IMR-90 (cell line): ENCODE measurements at regions not wholly inside any gene's neighbourhood (a gene's known extent, or its start where the extent isn't known, plus 50 kb on each side); places are given as distances from the start of the nearest gene placed in this dataset.

Experiments
- ATAC-seq: fragments of 200-7000 bp; cut with Tn5 transposase; 2 replicates; pipeline ENCODE4 v1.9.1; 2020; ENCODE audit warnings: low read depth, mild to moderate bottlenecking, moderate library complexity
- BruUV-seq: library from RNA; stranded (reverse); fragments of 400-500 nt; replicated peaks from 2 replicates; lab custom pipeline; 2021; lab: Mats Ljungman, UMichigan
- CTCF ChIA-PET: fragments of 300-600 bp; formaldehyde crosslinking; extraction: SDS; loops from one replicate; lab custom pipeline; 2021; ENCODE audit warnings: antibody characterized with exemption; lab: Yijun Ruan, JAX
- POLR2A ChIA-PET: fragments of 300-600 bp; sonication (Branson Sonifier 250); formaldehyde crosslinking; loops from one replicate; lab custom pipeline; 2022; ENCODE audit warnings: antibody characterized with exemption; ENCODE audit not compliant: unreplicated experiment; lab: Charles Lee
- DNase-seq: peaks from one replicate; pipeline ENCODE4 v3.0.0; 2013
- H2AFZ ChIP-seq: replicated peaks from 2 replicates; pipeline ENCODE3; 2013; ENCODE audit warnings: low read length, mild to moderate bottlenecking; ENCODE audit not compliant: poor library complexity
- H2AK5ac ChIP-seq: 2 replicates; pipeline ENCODE4 v1.6.1; 2013; ENCODE audit warnings: low read depth, low read length, inconsistent platforms
- H2AK9ac ChIP-seq: replicated peaks from 2 replicates; pipeline ENCODE3; 2013; ENCODE audit warnings: mild to moderate bottlenecking, low read depth, low read length, moderate library complexity; ENCODE audit not compliant: poor library complexity
- H2BK120ac ChIP-seq: 2 replicates; pipeline ENCODE4 v1.6.1; 2013; ENCODE audit warnings: low read depth, low read length, inconsistent platforms
- H2BK15ac ChIP-seq: 3 replicates; pipeline ENCODE4 v1.6.1; 2013; ENCODE audit warnings: low read depth, low read length, inconsistent platforms
- H2BK20ac ChIP-seq: 2 replicates; pipeline ENCODE4 v1.6.1; 2013; ENCODE audit warnings: low read depth, mild to moderate bottlenecking, inconsistent platforms, low read length, moderate library complexity
- H2BK5ac ChIP-seq: 2 replicates; pipeline ENCODE4 v1.6.1; 2013; ENCODE audit warnings: mild to moderate bottlenecking, low read depth, low read length, inconsistent platforms; ENCODE audit not compliant: poor library complexity, severe bottlenecking
- H3K14ac ChIP-seq: replicated peaks from 2 replicates; pipeline ENCODE4 v1.6.1; 2013; ENCODE audit warnings: low read depth, low read length, inconsistent platforms
- H3K18ac ChIP-seq: 2 replicates; pipeline ENCODE4 v1.6.1; 2013; ENCODE audit warnings: low read depth, low read length, control low read depth
- H3K23ac ChIP-seq: 2 replicates; pipeline ENCODE4 v1.6.1; 2013; ENCODE audit warnings: low read depth, low read length, inconsistent platforms
- H3K27ac ChIP-seq: 2 replicates; pipeline ENCODE4 v1.5.1; 2013; ENCODE audit warnings: mild to moderate bottlenecking, control low read depth, low read length; ENCODE audit not compliant: insufficient read depth
- H3K27me3 ChIP-seq: 2 replicates; pipeline ENCODE4 v1.6.1; 2013; ENCODE audit warnings: low read length; ENCODE audit not compliant: control insufficient read depth, insufficient read depth
- H3K36me3 ChIP-seq: 2 replicates; pipeline ENCODE4 v1.6.1; 2013; ENCODE audit warnings: low read length, mixed read lengths; ENCODE audit not compliant: control insufficient read depth, insufficient read depth
- H3K4ac ChIP-seq: 2 replicates; pipeline ENCODE4 v1.6.1; 2013; ENCODE audit warnings: low read depth, low read length, inconsistent platforms
- H3K4me1 ChIP-seq: 2 replicates; pipeline ENCODE4 v1.6.1; 2013; ENCODE audit warnings: low read length, mixed read lengths; ENCODE audit not compliant: control insufficient read depth, insufficient read depth
- H3K4me2 ChIP-seq: 2 replicates; pipeline ENCODE4 v1.6.1; 2013; ENCODE audit warnings: low read depth, mild to moderate bottlenecking, control low read depth, low read length, moderate library complexity
- H3K4me3 ChIP-seq: 2 replicates; pipeline ENCODE4 v1.5.1; 2013; ENCODE audit warnings: low read depth, mild to moderate bottlenecking, control low read depth, low read length, moderate library complexity; ENCODE audit not compliant: insufficient read depth
- H3K56ac ChIP-seq: 2 replicates; pipeline ENCODE4 v1.6.1; 2013; ENCODE audit warnings: low read length, inconsistent platforms; ENCODE audit not compliant: insufficient read depth; ENCODE audit errors: extremely low read depth
- H3K79me1 ChIP-seq, 2 experiments: 2 replicates each; pipeline ENCODE4 v1.6.1; 2013; ENCODE audit warnings: low read length in 2 of 2, inconsistent platforms in 1 of 2, low read depth in 1 of 2
- H3K9ac ChIP-seq: 2 replicates; pipeline ENCODE4 v1.6.1; 2013; ENCODE audit warnings: low read depth, low read length, control low read depth
- H3K9me1 ChIP-seq: 2 replicates; pipeline ENCODE4 v1.6.1; 2013; ENCODE audit warnings: low read length, inconsistent platforms; ENCODE audit not compliant: insufficient read depth
- H3K9me3 ChIP-seq: 2 replicates; pipeline ENCODE4 v1.6.1; 2013; ENCODE audit warnings: low read length; ENCODE audit not compliant: control insufficient read depth, insufficient read depth
- H4K20me1 ChIP-seq: 2 replicates; pipeline ENCODE4 v1.6.1; 2013; ENCODE audit warnings: low read length, inconsistent platforms; ENCODE audit not compliant: insufficient read depth
- H4K5ac ChIP-seq: 2 replicates; pipeline ENCODE4 v1.6.1; 2013; ENCODE audit warnings: mild to moderate bottlenecking, low read depth, low read length, control low read depth
- H4K8ac ChIP-seq, 2 experiments: 2 replicates each; pipeline ENCODE4 v1.6.1; 2013; ENCODE audit warnings: low read depth in 2 of 2, low read length in 2 of 2, control low read depth in 1 of 2, inconsistent platforms in 1 of 2
- H4K91ac ChIP-seq: 2 replicates; pipeline ENCODE4 v1.6.1; 2013; ENCODE audit warnings: low read depth, low read length, inconsistent platforms; ENCODE audit not compliant: insufficient read depth
- BHLHE40 ChIP-seq: fragments of 150-350 bp; IDR thresholded peaks from 2 replicates; pipeline ENCODE4 v1.6.1; 2016; ENCODE audit warnings: mild to moderate bottlenecking, low read depth, low read length
- MXI1 ChIP-seq: IDR thresholded peaks from 2 replicates; pipeline ENCODE4 v1.6.1; 2012; ENCODE audit warnings: low read depth, mild to moderate bottlenecking, low read length, moderate library complexity, borderline replicate concordance
- RCOR1 ChIP-seq: IDR thresholded peaks from 2 replicates; pipeline ENCODE4 v1.6.1; 2012; ENCODE audit warnings: mild to moderate bottlenecking, low read length, improper control_type of control experiment; ENCODE audit not compliant: insufficient replicate concordance
- RFX5 ChIP-seq: IDR thresholded peaks from 2 replicates; pipeline ENCODE4 v1.8.0; 2012; ENCODE audit warnings: low read depth, mild to moderate bottlenecking, low read length, moderate library complexity
- WGBS, 2 experiments: methylation state at CpG; one replicate each; pipeline versions ENCODE4 v1.1.5 to v1.1.7; 2013; ENCODE audit warnings: missing lambda C conversion rate in 2 of 2; ENCODE audit not compliant: insufficient read length in 1 of 2; ENCODE audit errors: extremely low coverage in 2 of 2; 5-methylcytosine and 5-hydroxymethylcytosine counted together
- dilution Hi-C: fragments of 300-500 bp; cut with HindIII; formaldehyde crosslinking; loops from one replicate; pipeline ENCODE4 v1.14.3; 2018; ENCODE audit warnings: low sequenced_read_pairs; ENCODE audit not compliant: unreplicated experiment
- in situ Hi-C: fragments of 300-500 bp; cut with MboI; formaldehyde crosslinking; loops from 3 replicates; pipeline ENCODE4 v1.14.3; 2019; ENCODE audit warnings: low sequenced_read_pairs, inconsistent platforms, mixed read lengths
- intact Hi-C: fragments of 100-400 bp; cut with micrococcal nuclease; formaldehyde crosslinking; loops from 2 replicates; pipeline ENCODE4 v1.10.0; 2022

GRCh38 chr5:143624465-143624864 lies 187.5 kb upstream of the HMHB1 start:
- no peak overlapping the region for H2BK15ac ChIP-seq
- H3K56ac ChIP-seq: no peak overlapping the region
- ChIA-PET POLR2A (no interaction called here), CTCF (interaction anchor here (0.6 kb wide), 1 partner anchor 118 kb away, joined by 3 read pairs; no protein-coding TSS in a partner anchor)
- H3K9me1 ChIP-seq: no peaks in the 10 kb centered on the region
- TF ChIP-seq BHLHE40 (no peak), RFX5 (no peak), MXI1 (no peak), RCOR1 (no peak)
- no peak overlapping the region for H2BK5ac ChIP-seq
- no peak overlapping the region for H2BK120ac ChIP-seq
- peak overlapping the region; percentile 4 for H2AFZ ChIP-seq
- H3K4me3 ChIP-seq: no peak overlapping the region
- no peak overlapping the region for H3K18ac ChIP-seq
- ATAC-seq (peak; percentile 14; the same call in 1 of the 2 replicates), DNase-seq (no peak)
- intact Hi-C loops (no loop called here), in situ Hi-C loops (no loop called here), dilution Hi-C loops (no loop called here)
- H4K91ac ChIP-seq: no peak overlapping the region
- no peaks in the 10 kb centered on the region for H3K36me3 ChIP-seq
- no TSS peak for BruUV-seq
- H3K23ac ChIP-seq: no peak overlapping the region
- no peaks in the 10 kb centered on the region for H3K27me3 ChIP-seq
- H3K4me1 ChIP-seq: peaks cover 2% of the 10 kb centered on the region
- H2BK20ac ChIP-seq: no peak overlapping the region
- H3K4me2 ChIP-seq: 0 out of 2 replicates have a peak overlapping the region, but pooled peaks have one; percentile 5
- H3K4ac ChIP-seq: no peak overlapping the region
- H4K8ac ChIP-seq: no peak overlapping the region
- no peaks in the 10 kb centered on the region for H4K20me1 ChIP-seq
- 42% methylated on average over 3 of the region's 4 CpGs; no CpG with 5 or more reads in 1 of the 2 experiments for WGBS, 2 experiments
- no peak overlapping the region for H3K27ac ChIP-seq
- H4K5ac ChIP-seq: no peak overlapping the region
- H3K14ac ChIP-seq: no peak overlapping the region
- no peak overlapping the region for H2AK9ac ChIP-seq
- H3K79me1 ChIP-seq: no peaks in the 10 kb centered on the region
- H2AK5ac ChIP-seq: no peak overlapping the region
- no peaks in the 10 kb centered on the region for H3K9me3 ChIP-seq
- no peak overlapping the region for H3K9ac ChIP-seq
